Panc1 (cell line): ENCODE measurements at regions not wholly inside any gene's neighbourhood (a gene's known extent, or its start where the extent isn't known, plus 50 kb on each side); places are given as distances from the start of the nearest gene placed in this dataset.

ENCODE experiments used
- ATAC-seq: fragments of 200-7000 bp; cut with Tn5 transposase; 2 replicates; pipeline ENCODE4 v1.9.1; 2020; ENCODE audit warnings: mild to moderate bottlenecking, moderate library complexity
- BruUV-seq: library from RNA; stranded (reverse); fragments of 400-500 nt; replicated peaks from 2 replicates; lab custom pipeline; 2021; lab: Mats Ljungman, UMichigan
- CTCF ChIA-PET: fragments of 300-600 bp; sonication (Branson Sonifier 250); formaldehyde crosslinking; loops from one replicate; lab custom pipeline; 2022; ENCODE audit warnings: antibody characterized with exemption; lab: Charles Lee
- POLR2A ChIA-PET: fragments of 300-600 bp; sonication (Branson Sonifier 250); formaldehyde crosslinking; loops from one replicate; lab custom pipeline; 2022; ENCODE audit warnings: antibody characterized with exemption; lab: Charles Lee
- DNase-seq: peaks from one replicate; pipeline ENCODE4 v3.0.0-alpha.2; 2010; ENCODE audit warnings: low read depth, low spot score
- H3K27ac ChIP-seq: 2 replicates; pipeline ENCODE4 v1.5.1; 2011; ENCODE audit warnings: mild to moderate bottlenecking, low read length, inconsistent platforms
- H3K27me3 ChIP-seq: fragments of 200-500 bp; sonication (Bioruptor generic); 2 replicates; pipeline ENCODE4 v1.6.0; 2014; ENCODE audit warnings: low read length, inconsistent platforms; ENCODE audit not compliant: control insufficient read depth, insufficient read depth
- H3K36me3 ChIP-seq: fragments of 200-500 bp; sonication (Bioruptor generic); 2 replicates; pipeline ENCODE4 v1.5.1; 2014; ENCODE audit warnings: inconsistent platforms, mild to moderate bottlenecking, low read length, moderate library complexity; ENCODE audit not compliant: control insufficient read depth, insufficient read depth
- H3K4me1 ChIP-seq: 2 replicates; pipeline ENCODE4 v1.5.1; 2011; ENCODE audit warnings: inconsistent platforms, mild to moderate bottlenecking, low read length, moderate library complexity; ENCODE audit not compliant: control insufficient read depth, insufficient read depth
- H3K4me3 ChIP-seq, 2 experiments: 2 replicates each; pipeline ENCODE4 v1.5.1; 2011 to 2012; ENCODE audit warnings: low read depth in 2 of 2, low read length in 2 of 2, mild to moderate bottlenecking in 2 of 2, inconsistent platforms in 1 of 2, moderate library complexity in 1 of 2
- H3K9me3 ChIP-seq: fragments of 200-500 bp; sonication (Bioruptor generic); 2 replicates; pipeline ENCODE4 v1.5.1; 2014; ENCODE audit warnings: low read depth, mild to moderate bottlenecking, inconsistent platforms, low read length, moderate library complexity; ENCODE audit not compliant: control insufficient read depth, insufficient read depth
- POLR2AphosphoS5 ChIP-seq: IDR thresholded peaks from 2 replicates; pipeline ENCODE4 v1.6.1; 2012; ENCODE audit warnings: mild to moderate bottlenecking, low read depth, low read length, moderate library complexity
- REST ChIP-seq, 2 experiments: IDR thresholded peaks; 2 replicates each; pipeline ENCODE4 v1.6.1; 2011 to 2012; ENCODE audit warnings: low read depth in 2 of 2, control low read depth in 1 of 2, low read length in 1 of 2, mild to moderate bottlenecking in 1 of 2, moderate library complexity in 1 of 2; ENCODE audit not compliant: insufficient read depth in 1 of 2
- SIN3A ChIP-seq: IDR thresholded peaks from 2 replicates; pipeline ENCODE4 v1.6.1; 2012; ENCODE audit warnings: low read depth, mild to moderate bottlenecking, low read length, moderate library complexity, borderline replicate concordance; ENCODE audit not compliant: insufficient read depth
- TCF7L2 ChIP-seq: IDR thresholded peaks from 2 replicates; pipeline ENCODE4 v1.6.1; 2011; ENCODE audit warnings: mild to moderate bottlenecking, low read depth, low read length, inconsistent platforms
- in situ Hi-C: cut with HindIII; loops from 2 replicates; pipeline ENCODE4 v1.10.0; 2016; ENCODE audit warnings: low sequenced_read_pairs, low pct_unique_long_range_greater_than_20kb
- intact Hi-C: fragments of 100-400 bp; cut with micrococcal nuclease; formaldehyde crosslinking; loops from one replicate; pipeline ENCODE4 v1.10.0; 2022; ENCODE audit not compliant: unreplicated experiment
- TF ChIP-seq, protein P1 (sequence below): fragments of 450-650 bp; IDR thresholded peaks from 2 replicates; pipeline ENCODE4 v1.5.1; 2017; ENCODE audit warnings: mild to moderate bottlenecking

DNA sequence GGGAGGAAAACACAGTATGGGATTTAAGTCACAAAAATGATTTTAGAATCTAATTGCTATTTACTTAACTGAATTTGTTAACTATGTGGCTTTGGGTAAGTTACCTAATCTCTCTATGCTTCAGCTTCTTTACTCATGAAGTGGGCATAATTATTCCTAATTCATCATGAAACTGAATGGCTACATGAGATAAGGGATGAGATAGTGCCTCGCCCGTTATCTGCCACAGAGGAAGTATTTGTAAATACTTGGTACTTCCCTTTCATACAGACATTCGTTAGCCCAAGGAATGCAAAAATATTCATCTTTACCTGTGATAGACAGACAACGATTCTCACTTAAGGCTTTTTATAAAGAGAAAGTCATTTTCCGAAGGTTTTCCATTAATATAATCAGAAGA, 221.2 kb upstream of the BLID start:
- no peak for ATAC-seq

GRCh38 chr11:122336706-122337105, 220.7 kb upstream of the BLID start:
- POLR2A ChIA-PET: no interaction called here
- no peak for ATAC-seq

More for the DNA sequence above, 221.2 kb upstream of the BLID start:
- Histone ChIP-seq H3K36me3 (no peaks in the 10 kb centered on the region), H3K27me3 (peaks cover 45% of the 10 kb centered on the region), H3K4me1 (no peaks in the 10 kb centered on the region), H3K9me3 (no peaks in the 10 kb centered on the region), H3K4me3 (no peak overlapping the region), H3K27ac (no peak overlapping the region)
- DNase-seq: no peak
- no peak for TF ChIP-seq REST (IDR thresholded peaks at IDR 0.05; ENCODE audit: insufficient read depth in 1 of 2, low read depth in 2 of 2, low read length in 1 of 2)
- no peak for TF ChIP-seq SIN3A
- no peak for TF ChIP-seq POLR2AphosphoS5
- TF ChIP-seq TCF7L2: no peak
- TF ChIP-seq, protein P1, sequence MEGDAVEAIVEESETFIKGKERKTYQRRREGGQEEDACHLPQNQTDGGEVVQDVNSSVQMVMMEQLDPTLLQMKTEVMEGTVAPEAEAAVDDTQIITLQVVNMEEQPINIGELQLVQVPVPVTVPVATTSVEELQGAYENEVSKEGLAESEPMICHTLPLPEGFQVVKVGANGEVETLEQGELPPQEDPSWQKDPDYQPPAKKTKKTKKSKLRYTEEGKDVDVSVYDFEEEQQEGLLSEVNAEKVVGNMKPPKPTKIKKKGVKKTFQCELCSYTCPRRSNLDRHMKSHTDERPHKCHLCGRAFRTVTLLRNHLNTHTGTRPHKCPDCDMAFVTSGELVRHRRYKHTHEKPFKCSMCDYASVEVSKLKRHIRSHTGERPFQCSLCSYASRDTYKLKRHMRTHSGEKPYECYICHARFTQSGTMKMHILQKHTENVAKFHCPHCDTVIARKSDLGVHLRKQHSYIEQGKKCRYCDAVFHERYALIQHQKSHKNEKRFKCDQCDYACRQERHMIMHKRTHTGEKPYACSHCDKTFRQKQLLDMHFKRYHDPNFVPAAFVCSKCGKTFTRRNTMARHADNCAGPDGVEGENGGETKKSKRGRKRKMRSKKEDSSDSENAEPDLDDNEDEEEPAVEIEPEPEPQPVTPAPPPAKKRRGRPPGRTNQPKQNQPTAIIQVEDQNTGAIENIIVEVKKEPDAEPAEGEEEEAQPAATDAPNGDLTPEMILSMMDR: no peak
- ChIA-PET CTCF (no interaction called here), POLR2A (no interaction called here)
- in situ Hi-C loops (no loop called here), intact Hi-C loops (no loop called here)
- BruUV-seq: no TSS peak

More at GRCh38 chr11:122336706-122337105, 220.7 kb upstream of the BLID start:
- CTCF ChIA-PET: no interaction called here
- no peak for TF ChIP-seq REST (IDR thresholded peaks at IDR 0.05; ENCODE audit: insufficient read depth in 1 of 2, low read depth in 2 of 2, low read length in 1 of 2)
- Histone ChIP-seq H3K4me1 (no peaks in the 10 kb centered on the region), H3K9me3 (no peaks in the 10 kb centered on the region), H3K27ac (no peak overlapping the region), H3K4me3 (no peak overlapping the region), H3K27me3 (peaks cover 41% of the 10 kb centered on the region), H3K36me3 (no peaks in the 10 kb centered on the region)
- no peak for DNase-seq
- intact Hi-C loops (no loop called here), in situ Hi-C loops (no loop called here)
- BruUV-seq: no TSS peak
